ENCODE measurements at regions not wholly inside any gene's neighbourhood (a gene's known extent, or its start where the extent isn't known, plus 50 kb on each side); places are given as distances from the start of the nearest gene placed in this dataset.

- CTCF ChIA-PET, result no interaction called here
These were observed 127.1 kb downstream of the GLRX3 start for GRCh38 chr10:130263289-130263688.

More at GRCh38 chr10:130263289-130263688, 127.1 kb downstream of the GLRX3 start:
- Histone ChIP-seq H2BK5ac (ENCODE audit: low read depth, low read length, poor library complexity, severe bottlenecking) (no peak overlapping the region), H4K20me1 (ENCODE audit: insufficient read depth, low read length) (no peaks in the 10 kb centered on the region), H4K5ac (ENCODE audit: low read depth, low read length) (no peak overlapping the region), H3K14ac (replicated peaks; ENCODE audit: low read depth, low read length) (no peak overlapping the region), H2AFZ (replicated peaks; ENCODE audit: low read length, poor library complexity) (no peak overlapping the region), H4K91ac (ENCODE audit: insufficient read depth, low read depth, low read length) (no peak overlapping the region), H3K27ac (ENCODE audit: insufficient read depth, low read length) (no peak overlapping the region), H2AK9ac (replicated peaks; ENCODE audit: low read depth, low read length, poor library complexity) (no peak overlapping the region), H3K18ac (ENCODE audit: low read depth, low read length) (no peak overlapping the region), H3K4me2 (ENCODE audit: low read depth, low read length) (no peak overlapping the region), H2BK20ac (ENCODE audit: low read depth, low read length) (no peak overlapping the region), H4K8ac (ENCODE audit: low read depth in 2 of 2, low read length in 2 of 2) (no peak overlapping the region), H3K27me3 (ENCODE audit: control insufficient read depth, insufficient read depth, low read length) (no peaks in the 10 kb centered on the region), H3K9ac (ENCODE audit: low read depth, low read length) (no peak overlapping the region), H3K4me3 (ENCODE audit: insufficient read depth, low read depth, low read length) (no peak overlapping the region), H3K9me3 (ENCODE audit: control insufficient read depth, insufficient read depth, low read length) (peaks cover 53% of the 10 kb centered on the region), H2BK120ac (ENCODE audit: low read depth, low read length) (no peak overlapping the region), H3K4ac (ENCODE audit: low read depth, low read length) (no peak overlapping the region), H3K23ac (ENCODE audit: low read depth, low read length) (no peak overlapping the region), H3K36me3 (ENCODE audit: control insufficient read depth, insufficient read depth, low read length) (no peaks in the 10 kb centered on the region), H3K79me1 (ENCODE audit: low read depth in 1 of 2, low read length in 2 of 2) (no peaks in the 10 kb centered on the region), H2BK15ac (ENCODE audit: low read depth, low read length) (no peak overlapping the region), H3K9me1 (ENCODE audit: insufficient read depth, low read length) (no peaks in the 10 kb centered on the region), H3K56ac (ENCODE audit: extremely low read depth, insufficient read depth, low read length) (no peak overlapping the region), H3K4me1 (ENCODE audit: control insufficient read depth, insufficient read depth, low read length) (no peaks in the 10 kb centered on the region), H2AK5ac (ENCODE audit: low read depth, low read length) (no peak overlapping the region)
- intact Hi-C loops (cut with micrococcal nuclease), result no loop called here
- POLR2A ChIA-PET (ENCODE audit: unreplicated experiment), result no interaction called here
- ATAC-seq (ENCODE audit: low read depth) (no peak), DNase-seq (no peak)
- no TSS peak for BruUV-seq (replicated peaks)
- dilution Hi-C loops (cut with HindIII; ENCODE audit: low sequenced_read_pairs, unreplicated experiment), result no loop called here
- in situ Hi-C loops (cut with MboI; ENCODE audit: low sequenced_read_pairs), result no loop called here
- WGBS, 2 experiments (ENCODE audit: extremely low coverage in 2 of 2, insufficient read length in 1 of 2), result no CpG with 5 or more reads among the region's 12 CpGs
- TF ChIP-seq CEBPB (IDR thresholded peaks at IDR 0.05; ENCODE audit: low read depth, low read length) (no peak), RCOR1 (IDR thresholded peaks at IDR 0.05; ENCODE audit: insufficient replicate concordance, low read length) (no peak), USF2 (IDR thresholded peaks at IDR 0.05; ENCODE audit: low read depth, low read length) (no peak), CHD1 (IDR thresholded peaks at IDR 0.05; ENCODE audit: low read depth, low read length) (no peak), FOS (IDR thresholded peaks at IDR 0.05; ENCODE audit: low read depth, low read length) (no peak), RFX5 (IDR thresholded peaks at IDR 0.05; ENCODE audit: low read depth, low read length) (no peak), MXI1 (IDR thresholded peaks at IDR 0.05; ENCODE audit: borderline replicate concordance, low read depth, low read length) (no peak), NFE2L2 (IDR thresholded peaks at IDR 0.05; ENCODE audit: low read depth, low read length) (no peak)
- TF ChIP-seq, protein P1, sequence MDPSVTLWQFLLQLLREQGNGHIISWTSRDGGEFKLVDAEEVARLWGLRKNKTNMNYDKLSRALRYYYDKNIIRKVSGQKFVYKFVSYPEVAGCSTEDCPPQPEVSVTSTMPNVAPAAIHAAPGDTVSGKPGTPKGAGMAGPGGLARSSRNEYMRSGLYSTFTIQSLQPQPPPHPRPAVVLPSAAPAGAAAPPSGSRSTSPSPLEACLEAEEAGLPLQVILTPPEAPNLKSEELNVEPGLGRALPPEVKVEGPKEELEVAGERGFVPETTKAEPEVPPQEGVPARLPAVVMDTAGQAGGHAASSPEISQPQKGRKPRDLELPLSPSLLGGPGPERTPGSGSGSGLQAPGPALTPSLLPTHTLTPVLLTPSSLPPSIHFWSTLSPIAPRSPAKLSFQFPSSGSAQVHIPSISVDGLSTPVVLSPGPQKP (IDR thresholded peaks at IDR 0.05; ENCODE audit: borderline replicate concordance, low read depth, low read length), result no peak
- TF ChIP-seq, protein P2, sequence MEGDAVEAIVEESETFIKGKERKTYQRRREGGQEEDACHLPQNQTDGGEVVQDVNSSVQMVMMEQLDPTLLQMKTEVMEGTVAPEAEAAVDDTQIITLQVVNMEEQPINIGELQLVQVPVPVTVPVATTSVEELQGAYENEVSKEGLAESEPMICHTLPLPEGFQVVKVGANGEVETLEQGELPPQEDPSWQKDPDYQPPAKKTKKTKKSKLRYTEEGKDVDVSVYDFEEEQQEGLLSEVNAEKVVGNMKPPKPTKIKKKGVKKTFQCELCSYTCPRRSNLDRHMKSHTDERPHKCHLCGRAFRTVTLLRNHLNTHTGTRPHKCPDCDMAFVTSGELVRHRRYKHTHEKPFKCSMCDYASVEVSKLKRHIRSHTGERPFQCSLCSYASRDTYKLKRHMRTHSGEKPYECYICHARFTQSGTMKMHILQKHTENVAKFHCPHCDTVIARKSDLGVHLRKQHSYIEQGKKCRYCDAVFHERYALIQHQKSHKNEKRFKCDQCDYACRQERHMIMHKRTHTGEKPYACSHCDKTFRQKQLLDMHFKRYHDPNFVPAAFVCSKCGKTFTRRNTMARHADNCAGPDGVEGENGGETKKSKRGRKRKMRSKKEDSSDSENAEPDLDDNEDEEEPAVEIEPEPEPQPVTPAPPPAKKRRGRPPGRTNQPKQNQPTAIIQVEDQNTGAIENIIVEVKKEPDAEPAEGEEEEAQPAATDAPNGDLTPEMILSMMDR (conservative IDR thresholded peaks at IDR 0.05; ENCODE audit: low read depth, low read length), result no peak
